H9 (cell line): ENCODE measurements at regions not wholly inside any gene's neighbourhood (a gene's known extent, or its start where the extent isn't known, plus 50 kb on each side); places are given as distances from the start of the nearest gene placed in this dataset.

ENCODE experiments used
- DNase-seq: peaks from one replicate; pipeline ENCODE4 v3.0.0-alpha.2; 2017
- H2AFZ ChIP-seq: one replicate; pipeline ENCODE4 v1.6.1; 2013; ENCODE audit warnings: mild to moderate bottlenecking, low read length, control low read depth, moderate library complexity
- H2AK5ac ChIP-seq: 2 replicates; pipeline ENCODE4 v1.6.1; 2013; ENCODE audit warnings: low read length, control low read depth, mixed read lengths; ENCODE audit not compliant: insufficient read length
- H2BK120ac ChIP-seq: one replicate; pipeline ENCODE4 v1.6.1; 2013; ENCODE audit warnings: low read depth, mild to moderate bottlenecking, low read length, control low read depth, inconsistent platforms; ENCODE audit not compliant: poor library complexity, severe bottlenecking
- H2BK12ac ChIP-seq: 2 replicates; pipeline ENCODE4 v1.6.1; 2013; ENCODE audit warnings: low read length, control low read depth, mixed read lengths, low read depth; ENCODE audit not compliant: insufficient read length
- H2BK15ac ChIP-seq: 2 replicates; pipeline ENCODE4 v1.6.1; 2013; ENCODE audit warnings: low read depth, low read length, control low read depth
- H2BK20ac ChIP-seq: one replicate; pipeline ENCODE4 v1.6.1; 2013; ENCODE audit warnings: low read depth, mild to moderate bottlenecking, low read length, control low read depth, inconsistent platforms; ENCODE audit not compliant: poor library complexity, severe bottlenecking
- H2BK5ac ChIP-seq: 2 replicates; pipeline ENCODE4 v1.6.1; 2013; ENCODE audit warnings: low read length, control low read depth, mixed read lengths; ENCODE audit not compliant: insufficient read length
- H3K14ac ChIP-seq: 2 replicates; pipeline ENCODE4 v1.6.1; 2013; ENCODE audit warnings: low read length, control low read depth; ENCODE audit not compliant: insufficient read depth
- H3K18ac ChIP-seq: 2 replicates; pipeline ENCODE4 v1.6.1; 2013; ENCODE audit warnings: low read depth, mild to moderate bottlenecking, mixed read lengths, low read length, control low read depth; ENCODE audit not compliant: insufficient read length
- H3K23ac ChIP-seq: 2 replicates; pipeline ENCODE4 v1.6.1; 2013; ENCODE audit warnings: low read length, control low read depth, mixed read lengths, low read depth; ENCODE audit not compliant: insufficient read length
- H3K23me2 ChIP-seq: 2 replicates; pipeline ENCODE4 v1.6.1; 2013; ENCODE audit warnings: low read depth, mild to moderate bottlenecking, mixed read lengths, low read length, control low read depth; ENCODE audit not compliant: insufficient read length, poor library complexity, severe bottlenecking
- H3K27ac ChIP-seq: 2 replicates; pipeline ENCODE4 v1.5.1; 2013; ENCODE audit warnings: low read length, control low read depth, mixed read lengths, low read depth; ENCODE audit not compliant: insufficient read length
- H3K27me3 ChIP-seq: 2 replicates; pipeline ENCODE4 v1.6.1; 2013; ENCODE audit warnings: low read length, control low read depth, inconsistent platforms; ENCODE audit not compliant: insufficient read depth
- H3K4ac ChIP-seq: 2 replicates; pipeline ENCODE4 v1.6.1; 2013; ENCODE audit warnings: low read depth, mild to moderate bottlenecking, control low read depth, inconsistent platforms, low read length, moderate library complexity
- H3K4me1 ChIP-seq: 2 replicates; pipeline ENCODE4 v1.6.1; 2013; ENCODE audit warnings: low read length, control low read depth, inconsistent platforms; ENCODE audit not compliant: insufficient read depth
- H3K4me2 ChIP-seq: 2 replicates; pipeline ENCODE4 v1.6.1; 2013; ENCODE audit warnings: low read length, control low read depth, mixed read lengths; ENCODE audit not compliant: insufficient read length, insufficient read depth
- H3K56ac ChIP-seq: 2 replicates; pipeline ENCODE4 v1.6.1; 2013; ENCODE audit warnings: low read depth, mild to moderate bottlenecking, mixed read lengths, low read length, control low read depth; ENCODE audit not compliant: insufficient read length
- H3K79me1 ChIP-seq: 2 replicates; pipeline ENCODE4 v1.6.1; 2013; ENCODE audit warnings: low read depth, mild to moderate bottlenecking, moderate library complexity, low read length, control low read depth, inconsistent platforms; ENCODE audit not compliant: insufficient read depth, poor library complexity, severe bottlenecking
- H3K79me2 ChIP-seq: 2 replicates; pipeline ENCODE4 v1.6.1; 2013; ENCODE audit warnings: low read length, control low read depth, inconsistent platforms; ENCODE audit not compliant: insufficient read depth
- H3K9ac ChIP-seq: 2 replicates; pipeline ENCODE4 v1.6.1; 2013; ENCODE audit warnings: low read length, control low read depth, mixed read lengths; ENCODE audit not compliant: insufficient read length; ENCODE audit errors: extremely low read depth
- H3K9me3 ChIP-seq: one replicate; pipeline ENCODE4 v1.6.1; 2013; ENCODE audit warnings: low read depth, low read length, inconsistent platforms; ENCODE audit not compliant: control insufficient read depth
- H3T11ph ChIP-seq: one replicate; pipeline ENCODE4 v1.6.1; 2013; ENCODE audit warnings: mild to moderate bottlenecking, low read length, control low read depth, inconsistent platforms
- H4K20me1 ChIP-seq: one replicate; pipeline ENCODE4 v1.6.1; 2013; ENCODE audit not compliant: control insufficient read depth, insufficient read length, insufficient read depth
- H4K5ac ChIP-seq: 2 replicates; pipeline ENCODE4 v1.6.1; 2013; ENCODE audit warnings: low read depth, mild to moderate bottlenecking, mixed read lengths, low read length, control low read depth; ENCODE audit not compliant: insufficient read length
- H4K8ac ChIP-seq: replicated peaks from 2 replicates; pipeline ENCODE4 v1.6.1; 2013; ENCODE audit warnings: low read length, control low read depth, mixed read lengths, low read depth; ENCODE audit not compliant: insufficient read length
- H4K91ac ChIP-seq: 2 replicates; pipeline ENCODE4 v1.6.1; 2013; ENCODE audit warnings: low read depth, mild to moderate bottlenecking, moderate library complexity, mixed read lengths, low read length, control low read depth; ENCODE audit not compliant: insufficient read length
- H3K27ac Mint-ChIP-seq, 3 experiments: 2 replicates in 2 of 3; 3 replicates in 1 of 3; pipeline ENCODE4 v1.8.0; 2020 to 2021; ENCODE audit warnings: mixed read lengths in 3 of 3, mild to moderate bottlenecking in 1 of 3, moderate library complexity in 1 of 3
- H3K27me3 Mint-ChIP-seq: 2 replicates; pipeline ENCODE4 v1.8.0; 2021; ENCODE audit warnings: low read depth, mild to moderate bottlenecking, moderate library complexity, mixed read lengths
- H3K36me3 Mint-ChIP-seq, 3 experiments: 2 replicates in 2 of 3; 3 replicates in 1 of 3; pipeline ENCODE4 v1.8.0; 2020 to 2021; ENCODE audit warnings: low read depth in 3 of 3, mixed read lengths in 3 of 3; ENCODE audit not compliant: insufficient read depth in 1 of 3
- H3K4me1 Mint-ChIP-seq, 2 experiments: 2 replicates each; pipeline ENCODE4 v1.8.0; 2020; ENCODE audit warnings: mixed read lengths in 2 of 2
- H3K4me3 Mint-ChIP-seq, 2 experiments: 2 replicates in 1 of 2; 3 replicates in 1 of 2; pipeline ENCODE4 v1.8.0; 2020 to 2021; ENCODE audit warnings: mild to moderate bottlenecking in 2 of 2, mixed read lengths in 2 of 2, moderate library complexity in 1 of 2
- H3K9me3 Mint-ChIP-seq, 2 experiments: 2 replicates in 1 of 2; 3 replicates in 1 of 2; pipeline ENCODE4 v1.8.0; 2020; ENCODE audit warnings: mild to moderate bottlenecking in 2 of 2, mixed read lengths in 2 of 2, moderate library complexity in 1 of 2
- WGBS: extraction: QIAGEN DNeasy Blood & Tissue Kit; methylation state at CpG from one replicate; pipeline ENCODE4 v1.1.7; 2013; ENCODE audit warnings: missing lambda C conversion rate, low lambda C conversion rate, mixed read lengths; ENCODE audit not compliant: insufficient read length; ENCODE audit errors: extremely low coverage; 5-methylcytosine and 5-hydroxymethylcytosine counted together
- TF ChIP-seq, protein P1 (sequence below): fragments of 200-600 bp; sonication (generic); conservative IDR thresholded peaks from 3 replicates; pipeline ENCODE4 v1.8.0; 2021; ENCODE audit warnings: antibody characterized with exemption, mild to moderate bottlenecking

DNA sequence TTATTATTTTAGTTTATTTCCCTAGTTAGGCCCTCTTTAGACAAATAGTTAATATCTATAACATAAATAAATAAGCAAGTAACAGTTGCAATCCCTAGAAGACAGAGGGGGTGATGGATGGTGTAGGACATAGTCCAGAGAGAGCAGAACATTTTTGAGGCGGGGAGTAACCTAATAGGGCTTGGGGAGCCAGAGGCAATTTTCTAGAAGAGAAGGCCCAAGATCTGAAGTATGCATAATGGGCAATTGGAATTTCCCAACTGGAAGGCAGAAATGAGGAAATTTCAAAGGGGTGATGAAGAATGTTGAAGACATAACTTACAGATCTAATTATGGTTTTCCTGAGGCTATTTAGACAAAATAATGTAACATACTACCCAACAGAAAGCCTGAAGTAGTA lies 525.7 kb downstream of the TUSC7 start:
- H2AK5ac ChIP-seq: no peak overlapping the region
- no peak overlapping the region for H2BK12ac ChIP-seq
- no peaks in the 10 kb centered on the region for H3K79me1 ChIP-seq
- no peak overlapping the region for H3K9ac ChIP-seq
- H3K27ac Mint-ChIP-seq: no peak overlapping the region
- H3K18ac ChIP-seq: no peak overlapping the region
- H4K8ac ChIP-seq: no peak overlapping the region
- no peaks in the 10 kb centered on the region; the same call in 1 of the 2 replicates for H3K27me3 Mint-ChIP-seq
- no peak overlapping the region for H3K4me2 ChIP-seq
- no peak overlapping the region for H3K27ac ChIP-seq
- no peak overlapping the region for H3K56ac ChIP-seq
- no peaks in the 10 kb centered on the region for H3K36me3 Mint-ChIP-seq
- H2BK5ac ChIP-seq: no peak overlapping the region
- no peak for DNase-seq
- no peak overlapping the region for H3T11ph ChIP-seq
- TF ChIP-seq, protein P1, sequence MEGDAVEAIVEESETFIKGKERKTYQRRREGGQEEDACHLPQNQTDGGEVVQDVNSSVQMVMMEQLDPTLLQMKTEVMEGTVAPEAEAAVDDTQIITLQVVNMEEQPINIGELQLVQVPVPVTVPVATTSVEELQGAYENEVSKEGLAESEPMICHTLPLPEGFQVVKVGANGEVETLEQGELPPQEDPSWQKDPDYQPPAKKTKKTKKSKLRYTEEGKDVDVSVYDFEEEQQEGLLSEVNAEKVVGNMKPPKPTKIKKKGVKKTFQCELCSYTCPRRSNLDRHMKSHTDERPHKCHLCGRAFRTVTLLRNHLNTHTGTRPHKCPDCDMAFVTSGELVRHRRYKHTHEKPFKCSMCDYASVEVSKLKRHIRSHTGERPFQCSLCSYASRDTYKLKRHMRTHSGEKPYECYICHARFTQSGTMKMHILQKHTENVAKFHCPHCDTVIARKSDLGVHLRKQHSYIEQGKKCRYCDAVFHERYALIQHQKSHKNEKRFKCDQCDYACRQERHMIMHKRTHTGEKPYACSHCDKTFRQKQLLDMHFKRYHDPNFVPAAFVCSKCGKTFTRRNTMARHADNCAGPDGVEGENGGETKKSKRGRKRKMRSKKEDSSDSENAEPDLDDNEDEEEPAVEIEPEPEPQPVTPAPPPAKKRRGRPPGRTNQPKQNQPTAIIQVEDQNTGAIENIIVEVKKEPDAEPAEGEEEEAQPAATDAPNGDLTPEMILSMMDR: no peak
- no peak overlapping the region for H4K5ac ChIP-seq
- peaks cover 2 to 4% of the 10 kb centered on the region in 2 experiments; a peak in 3 of 4 replicates for H3K4me1 Mint-ChIP-seq
- no CpG with 5 or more reads among the region's 1 CpG for WGBS
- no peak overlapping the region for H3K4me3 Mint-ChIP-seq
- no peak overlapping the region for H3K4ac ChIP-seq
- no peak overlapping the region for H3K23ac ChIP-seq
- H3K9me3 ChIP-seq: no peaks in the 10 kb centered on the region
- H4K91ac ChIP-seq: no peak overlapping the region
- H3K14ac ChIP-seq: no peak overlapping the region
- no peak overlapping the region for H2BK20ac ChIP-seq
- H2AFZ ChIP-seq: no peak overlapping the region
- H3K4me1 ChIP-seq: no peaks in the 10 kb centered on the region
- no peaks in the 10 kb centered on the region for H3K9me3 Mint-ChIP-seq
- H2BK120ac ChIP-seq: no peak overlapping the region
- H4K20me1 ChIP-seq: no peaks in the 10 kb centered on the region
- H2BK15ac ChIP-seq: no peak overlapping the region
- H3K27me3 ChIP-seq: no peaks in the 10 kb centered on the region
- H3K23me2 ChIP-seq: no peaks in the 10 kb centered on the region
- no peaks in the 10 kb centered on the region for H3K79me2 ChIP-seq
